Activated CD4-positive, alpha-beta T cell treated with anti-CD3 and anti-CD28 coated beads for 24 hours (primary cell): ENCODE measurements at regions not wholly inside any gene's neighbourhood (a gene's known extent, or its start where the extent isn't known, plus 50 kb on each side); places are given as distances from the start of the nearest gene placed in this dataset.
"Not testable (repeated sequence)": the region's sequence is repeated elsewhere in the genome, so short reads cannot be mapped to it uniquely, and the experiment has no call there.

Source experiments
- DNase-seq, 2 donors: peaks; one replicate each; pipeline ENCODE4 v3.0.0-alpha.2; 2020; ENCODE audit warnings: low read depth in 2 of 2

DNA sequence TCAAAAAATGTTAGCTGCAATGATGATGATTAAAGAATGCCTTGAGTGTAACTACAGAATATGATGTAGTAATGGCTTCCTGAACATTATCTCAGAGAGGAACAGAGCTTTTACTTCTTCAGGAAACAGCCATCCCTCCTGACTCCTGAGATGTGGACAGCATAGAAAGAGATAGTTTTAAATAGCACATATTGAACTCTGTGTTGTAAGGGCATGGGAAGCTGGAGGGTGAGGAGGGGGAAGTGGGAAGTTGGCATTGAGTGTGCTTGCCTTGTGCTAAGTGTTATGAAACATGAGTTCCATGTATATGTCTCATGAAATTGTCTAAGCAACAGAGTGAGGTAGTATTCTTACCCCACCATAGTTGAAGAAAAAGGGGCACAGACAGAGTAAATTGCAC, 161.5 kb upstream of the SLC28A3 start:
- no peak for DNase-seq

DNA sequence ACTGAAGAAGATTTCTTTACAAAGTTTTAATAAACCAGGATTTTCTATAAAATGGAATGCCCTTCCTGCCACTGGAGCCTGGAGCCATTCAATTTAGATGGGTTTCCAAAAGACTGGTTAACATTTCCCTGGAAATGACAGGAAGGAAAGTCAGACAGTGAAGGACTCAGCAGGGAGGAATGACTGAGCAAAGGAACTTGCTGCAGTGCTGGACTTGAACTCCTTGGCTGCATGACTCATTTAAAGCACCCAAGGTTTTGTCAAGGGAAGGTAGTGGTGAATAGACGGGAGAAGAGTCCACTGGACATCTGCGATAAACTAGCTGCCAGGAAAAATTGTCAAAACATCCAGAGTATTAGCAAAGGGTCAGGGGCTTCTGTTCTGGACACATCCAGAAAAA, 163.8 kb upstream of the SLC28A3 start:
- no peak for DNase-seq

DNA sequence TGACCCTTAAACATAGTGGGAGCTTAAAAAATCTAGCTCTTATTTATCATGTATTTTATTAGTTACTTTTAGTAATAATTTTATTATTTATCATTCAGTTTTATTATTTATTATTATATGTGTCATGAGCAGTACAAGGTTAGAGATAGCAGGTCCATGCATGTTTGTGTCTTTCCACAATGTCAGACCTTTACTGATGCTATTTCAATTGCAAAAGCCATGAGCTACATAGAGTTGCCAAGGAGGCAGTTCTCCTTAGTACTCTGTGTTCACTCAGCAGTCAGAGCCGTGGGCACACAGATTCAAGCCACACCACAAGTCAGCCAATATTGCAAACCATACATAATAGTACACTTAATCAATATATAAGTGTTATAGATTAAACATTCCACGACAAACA, 157.9 kb upstream of the NTRK2 start:
- DNase-seq, result no peak

DNA sequence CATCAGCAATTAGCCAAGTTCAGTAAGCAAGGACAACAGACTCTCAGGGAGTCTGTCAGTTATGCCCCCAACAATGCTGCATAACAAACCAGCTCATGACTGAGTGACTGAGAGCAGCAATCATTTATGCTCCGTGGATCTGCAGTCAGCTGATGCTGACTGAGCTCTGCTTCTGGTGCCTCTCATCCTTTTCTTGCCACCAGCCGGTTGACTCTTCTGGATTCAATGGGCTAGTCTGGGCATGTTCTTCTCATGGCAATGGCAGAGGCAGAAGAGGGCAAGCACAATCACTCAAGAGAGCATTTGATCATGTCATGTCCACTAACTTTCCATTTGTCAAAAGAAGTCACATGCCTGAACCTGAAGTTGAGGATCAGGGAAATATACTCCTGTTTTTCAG, 157.0 kb upstream of the NTRK2 start:
- DNase-seq, result no peak

DNA sequence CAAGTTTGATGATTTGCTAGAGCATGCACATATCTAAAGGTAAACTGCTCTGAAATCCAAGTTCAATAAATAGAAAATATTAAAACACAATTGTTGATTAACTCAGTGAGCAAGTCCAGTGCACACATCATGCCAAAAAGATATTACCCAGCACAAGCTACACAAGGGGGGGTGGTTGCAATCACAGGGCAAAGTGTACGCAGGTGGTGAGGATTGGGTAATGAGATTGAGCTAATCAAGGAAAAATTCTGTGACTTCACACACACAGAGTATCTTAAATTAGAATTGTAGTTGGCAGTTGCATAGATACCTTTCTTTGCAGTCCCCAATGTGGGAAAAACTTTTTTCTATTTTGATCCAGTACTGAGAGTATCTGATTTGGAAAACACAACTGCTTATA, 156.1 kb upstream of the NTRK2 start:
- no peak for DNase-seq

DNA sequence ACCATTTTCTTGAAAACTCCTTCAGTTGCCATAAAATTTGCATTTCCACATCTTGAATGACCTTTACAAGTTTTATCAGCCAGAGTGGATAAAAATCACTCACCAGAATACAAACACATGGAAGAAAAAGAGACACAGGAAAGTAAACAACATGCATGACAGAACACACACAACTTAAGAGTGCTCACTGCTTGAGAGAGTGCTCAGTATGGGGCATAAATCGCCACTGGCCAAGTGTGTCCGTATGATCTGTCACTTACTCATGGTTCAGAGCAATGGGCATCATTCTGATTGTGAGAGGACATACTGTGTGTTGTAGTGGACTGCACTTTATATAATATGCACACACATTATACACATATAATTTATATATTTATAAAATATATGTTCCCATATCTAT, 155.6 kb upstream of the NTRK2 start:
- no peak for DNase-seq

DNA sequence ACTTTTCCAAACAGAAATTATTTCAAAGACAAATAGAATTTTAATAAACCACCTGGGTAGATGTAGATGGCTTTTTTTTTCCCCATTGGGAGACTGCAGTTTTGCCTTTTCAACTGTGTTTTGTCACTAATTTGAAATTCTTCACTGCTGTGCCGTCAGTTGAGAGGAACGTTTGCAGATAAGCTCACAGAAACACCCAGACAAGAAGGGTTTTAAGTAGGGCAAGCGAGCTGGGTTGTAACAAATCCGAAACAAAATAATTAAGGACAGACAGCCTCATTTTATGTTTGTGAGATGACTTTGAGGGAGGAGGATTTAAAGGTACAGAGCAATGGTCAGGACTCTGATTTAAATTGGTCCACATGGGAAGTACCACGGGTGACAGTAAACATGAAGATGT, 155.1 kb upstream of the NTRK2 start:
- no peak for DNase-seq

DNA sequence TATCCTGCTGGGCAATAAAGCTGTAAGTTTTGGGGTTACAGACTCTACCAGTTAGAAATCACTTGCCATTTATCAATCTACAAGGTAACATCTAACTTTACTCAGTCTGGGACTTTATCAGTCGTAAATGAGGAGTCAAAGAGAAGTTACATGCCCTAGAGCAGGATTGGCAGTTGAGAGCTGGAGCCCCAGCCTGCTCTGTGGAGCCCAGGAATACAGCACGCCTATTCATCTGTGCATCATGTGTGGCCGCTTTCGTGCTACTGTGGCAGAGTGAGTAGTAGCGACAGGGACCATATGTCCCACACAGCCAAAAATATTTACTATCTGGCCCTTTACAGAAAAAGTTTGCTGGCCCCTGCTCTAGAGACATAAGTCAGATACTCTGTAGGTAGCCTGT, 152.5 kb upstream of the NTRK2 start:
- no peak for DNase-seq

DNA sequence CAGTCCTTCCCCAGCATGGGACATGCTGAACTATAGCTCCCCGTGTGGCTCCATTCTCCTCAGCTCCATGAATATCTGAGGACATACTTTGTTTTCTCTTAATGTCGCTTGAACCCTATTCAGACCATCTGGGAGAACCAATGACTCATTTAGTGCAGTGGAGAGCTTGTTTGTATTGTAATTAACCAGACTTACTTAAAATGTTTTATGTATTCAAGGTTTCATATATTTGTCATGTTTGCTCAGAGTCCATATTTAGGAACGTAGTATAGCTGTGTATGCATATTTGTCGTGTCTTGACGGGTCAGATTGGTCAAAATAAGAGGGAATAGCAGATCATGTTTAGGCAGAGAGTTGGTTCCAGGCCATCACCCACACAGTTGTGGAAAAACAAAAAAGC, 150.1 kb upstream of the NTRK2 start:
- no peak for DNase-seq

DNA sequence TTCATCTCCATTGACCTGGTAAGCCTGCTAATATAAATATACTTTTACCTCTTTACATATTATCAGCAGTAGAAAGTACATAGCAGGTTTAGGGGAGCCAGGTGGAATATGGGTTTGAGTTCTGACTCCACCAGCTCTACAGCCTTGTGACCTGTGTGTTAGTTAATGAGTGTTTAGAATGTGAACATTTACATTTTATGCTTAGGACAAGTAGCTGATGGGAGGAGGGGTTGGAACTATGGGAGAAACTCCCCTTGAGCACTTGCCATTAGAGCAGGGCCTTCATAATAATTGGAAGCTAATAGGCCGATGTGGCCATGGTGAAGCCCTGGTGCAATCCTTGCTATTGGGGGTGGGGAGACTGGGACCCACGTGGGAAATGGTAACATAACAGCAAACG, 148.3 kb upstream of the NTRK2 start:
- DNase-seq, result no peak

DNA sequence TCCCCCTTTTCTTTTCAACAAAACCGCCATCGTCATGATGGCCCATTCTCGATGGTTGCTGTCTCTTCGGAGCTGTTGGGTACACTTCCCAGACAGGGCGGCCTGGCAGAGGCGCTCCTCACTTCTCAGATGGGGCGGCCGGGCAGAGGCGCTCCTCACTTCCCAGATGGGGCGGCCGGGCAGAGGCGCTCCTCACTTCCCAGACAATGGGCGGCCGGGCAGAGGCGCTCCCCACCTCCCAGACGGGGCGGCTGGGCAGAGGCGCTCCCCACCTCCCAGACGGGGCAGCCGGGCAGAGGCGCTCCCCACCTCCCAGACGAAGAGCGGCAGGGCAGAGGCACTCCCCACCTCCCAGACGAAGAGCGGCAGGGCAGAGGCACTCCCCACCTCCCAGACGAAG, 143.3 kb upstream of the NTRK2 start:
- DNase-seq, result not testable (repeated sequence)

DNA sequence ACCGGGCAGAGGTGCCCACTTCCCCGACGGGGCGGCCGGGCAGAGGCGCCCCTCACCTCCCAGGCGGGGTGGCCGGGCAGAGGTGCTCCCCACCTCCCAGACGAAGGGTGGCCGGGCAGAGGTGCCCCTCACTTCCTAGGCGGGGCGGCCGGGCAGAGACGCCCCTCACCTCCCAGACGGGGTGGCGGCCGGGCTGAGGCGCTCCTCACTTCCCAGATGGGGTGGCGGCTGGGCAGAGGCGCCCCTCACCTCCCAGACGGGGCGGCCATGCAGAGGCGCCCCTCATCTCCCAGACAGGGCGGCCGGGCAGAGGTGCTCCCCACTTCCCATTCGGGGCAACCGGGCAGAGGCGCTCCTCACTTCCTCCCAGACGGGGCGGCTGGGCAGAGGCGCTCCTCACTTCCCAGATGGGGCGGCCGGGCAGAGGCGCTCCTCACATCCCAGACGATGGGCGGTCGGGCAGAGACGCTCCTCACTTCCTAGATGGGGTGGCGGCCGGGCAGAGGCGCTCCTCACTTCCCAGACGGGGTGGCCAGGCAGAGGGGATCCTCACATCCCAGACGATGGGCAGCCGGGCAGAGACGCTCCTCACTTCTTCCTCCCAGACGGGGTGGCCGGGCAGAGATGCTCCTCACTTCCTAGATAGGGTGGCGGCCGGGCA, 142.3 kb upstream of the NTRK2 start:
- not testable (repeated sequence) for DNase-seq

DNA sequence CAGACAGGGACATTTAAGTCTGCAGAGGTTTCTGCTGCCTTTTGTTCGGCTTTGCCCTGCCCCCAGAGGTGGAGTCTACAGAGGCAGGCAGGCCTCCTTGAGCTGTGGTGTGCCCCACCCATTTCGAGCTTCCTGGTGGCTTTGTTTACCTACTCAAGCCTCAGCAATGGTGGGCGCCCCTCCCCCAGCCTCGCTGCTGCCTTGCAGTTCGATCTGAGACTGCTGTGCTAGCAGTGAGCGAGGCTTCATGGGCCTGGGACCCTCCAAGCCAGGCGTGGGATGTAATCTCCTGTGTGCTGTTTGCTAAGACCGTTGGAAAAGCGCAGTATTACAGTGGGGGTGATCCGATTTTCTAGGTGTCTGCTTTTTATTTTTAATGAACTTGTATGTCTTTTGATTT, 133.6 kb upstream of the NTRK2 start:
- not testable (repeated sequence) for DNase-seq

DNA sequence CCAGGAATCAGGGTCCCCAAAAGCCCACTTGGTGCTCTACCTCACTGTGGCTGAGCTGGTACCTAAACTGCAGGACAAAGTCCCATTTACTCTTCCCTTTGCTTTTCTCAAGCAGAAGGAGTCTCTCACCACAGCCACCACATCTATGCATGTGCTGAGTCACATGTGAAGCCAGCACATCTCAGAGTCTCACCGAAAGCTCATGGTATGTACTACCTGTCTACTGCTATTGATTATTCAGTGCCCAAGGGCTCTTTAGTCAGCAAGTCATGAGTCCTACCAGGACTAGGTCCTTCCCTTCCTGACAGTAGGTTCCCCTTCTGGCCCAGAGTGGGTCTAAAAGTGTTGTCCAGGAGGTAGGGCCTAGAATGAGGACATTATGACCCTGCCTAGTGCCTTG, 130.7 kb upstream of the NTRK2 start:
- no peak for DNase-seq

DNA sequence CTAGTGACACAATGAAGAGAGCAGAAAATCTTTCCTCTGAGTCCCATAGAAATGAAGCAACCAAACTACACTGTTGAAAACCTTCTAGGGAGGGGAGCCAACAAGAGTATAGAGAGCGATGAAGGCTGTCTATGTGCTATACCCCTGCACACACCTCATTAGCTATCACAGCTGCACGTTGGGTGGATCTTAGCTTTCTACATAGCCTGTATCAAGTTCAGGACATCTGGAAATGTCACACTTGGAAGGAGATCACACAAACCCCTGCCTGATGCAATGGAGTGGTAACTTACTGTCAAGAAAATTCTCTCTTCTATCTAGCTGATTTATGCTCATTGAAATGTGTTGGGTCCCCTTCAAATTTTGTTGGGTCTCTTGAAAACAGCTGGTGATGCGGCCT, 127.0 kb upstream of the NTRK2 start:
- no peak for DNase-seq

DNA sequence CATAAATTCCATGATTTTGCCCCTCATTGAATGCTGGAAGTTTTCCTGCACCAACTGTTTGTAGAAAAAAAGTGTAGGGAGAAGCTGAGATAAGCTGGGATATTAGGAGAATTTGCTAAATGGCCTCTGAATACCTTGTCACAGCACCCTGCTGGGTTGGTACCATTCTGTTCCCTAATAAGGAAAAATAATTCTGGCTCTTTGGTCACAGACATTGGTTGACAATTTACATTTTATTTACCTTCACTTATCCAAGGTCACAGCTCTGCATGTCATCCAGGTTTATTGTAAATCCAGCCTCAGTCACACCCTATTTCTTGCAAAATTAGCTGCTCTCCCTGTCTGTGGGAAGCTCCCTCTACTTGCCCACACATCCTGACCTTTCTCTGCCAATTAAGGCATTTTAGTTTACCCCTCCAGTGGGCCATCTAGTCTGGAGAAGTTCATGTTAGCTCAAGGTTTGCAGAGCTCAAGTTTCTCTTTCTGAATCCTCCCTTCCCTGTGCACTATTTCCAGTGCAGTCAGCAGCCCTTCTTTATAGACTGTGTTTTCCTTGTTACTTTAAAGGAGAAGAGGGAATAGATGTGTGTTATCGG, 115.4 kb upstream of the NTRK2 start:
- no peak for DNase-seq

DNA sequence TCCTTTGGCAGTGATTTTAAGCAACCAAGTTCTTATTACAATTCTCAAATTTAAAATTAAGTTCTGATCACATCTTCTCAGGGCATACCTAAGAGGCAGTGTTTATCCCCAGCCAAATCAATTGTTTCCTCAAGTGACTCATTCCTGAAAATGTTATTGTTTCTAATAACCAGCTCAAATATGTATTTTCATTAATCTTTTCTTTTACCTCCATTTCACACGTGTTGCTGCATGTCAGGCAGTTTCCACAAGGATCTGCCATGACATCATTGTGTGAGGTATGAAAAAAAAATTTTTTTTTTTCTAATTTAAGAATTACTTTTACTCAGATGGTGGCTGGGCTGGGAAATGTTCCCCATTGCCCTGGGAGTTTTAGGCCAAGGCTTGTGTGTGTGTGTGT, 113.0 kb upstream of the NTRK2 start:
- DNase-seq, result no peak

DNA sequence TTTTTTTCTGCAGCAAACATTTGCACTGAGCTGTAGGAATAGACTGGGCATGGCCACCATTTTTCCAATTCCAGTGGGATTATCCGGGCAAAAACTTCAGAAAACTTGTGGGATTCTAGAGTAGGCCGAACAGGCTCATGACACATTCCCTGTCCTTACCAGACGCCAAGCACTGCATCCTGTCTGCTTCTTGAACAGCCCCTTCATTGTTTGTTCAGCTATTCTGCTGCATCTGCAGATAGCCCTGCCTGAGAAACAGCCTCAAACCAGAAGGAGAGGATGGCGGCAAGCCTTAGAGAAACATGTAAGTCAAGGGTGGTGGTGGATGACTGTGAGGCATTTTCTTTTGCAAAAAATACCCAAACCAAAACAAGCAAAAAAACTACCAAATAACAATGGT, 111.8 kb upstream of the NTRK2 start:
- no peak for DNase-seq

DNA sequence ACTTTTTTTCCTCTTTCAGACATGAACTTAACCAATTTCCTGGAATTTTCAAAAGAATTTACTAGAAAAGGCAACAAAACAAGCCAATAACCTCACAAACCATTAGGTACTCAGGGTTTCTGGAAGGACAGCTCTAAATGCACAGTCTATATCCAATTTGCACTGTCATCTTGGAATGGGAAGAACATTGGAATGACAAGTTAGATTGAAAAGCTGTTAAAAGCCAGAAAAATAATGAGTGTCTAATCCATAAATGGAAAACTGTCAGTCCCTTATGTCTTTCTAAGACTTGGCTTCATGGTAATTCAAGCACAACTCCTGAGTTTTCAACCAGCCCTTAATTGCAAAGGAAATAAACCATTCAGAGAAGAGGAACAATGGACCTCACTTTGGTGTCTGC, 105.8 kb upstream of the NTRK2 start:
- no peak for DNase-seq

DNA sequence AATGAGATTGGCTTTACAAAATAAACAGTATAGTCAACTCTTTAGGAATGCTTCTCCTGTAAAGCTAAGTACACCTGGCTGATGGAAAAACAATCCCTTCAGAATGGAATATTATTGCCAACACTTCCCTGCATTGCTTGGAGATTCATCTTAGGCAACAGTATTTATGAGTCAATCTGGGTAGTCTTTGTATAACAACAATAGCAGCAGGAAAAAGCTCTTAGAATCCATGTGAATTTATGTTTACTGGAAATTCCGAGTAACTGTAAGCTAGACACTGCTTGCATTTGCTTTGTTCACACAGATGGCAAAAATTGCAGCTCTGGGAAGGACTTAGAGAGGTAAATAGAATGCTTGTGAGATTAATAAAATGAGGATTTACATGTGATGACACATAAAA, 101.7 kb upstream of the NTRK2 start:
- DNase-seq, result no peak

DNA sequence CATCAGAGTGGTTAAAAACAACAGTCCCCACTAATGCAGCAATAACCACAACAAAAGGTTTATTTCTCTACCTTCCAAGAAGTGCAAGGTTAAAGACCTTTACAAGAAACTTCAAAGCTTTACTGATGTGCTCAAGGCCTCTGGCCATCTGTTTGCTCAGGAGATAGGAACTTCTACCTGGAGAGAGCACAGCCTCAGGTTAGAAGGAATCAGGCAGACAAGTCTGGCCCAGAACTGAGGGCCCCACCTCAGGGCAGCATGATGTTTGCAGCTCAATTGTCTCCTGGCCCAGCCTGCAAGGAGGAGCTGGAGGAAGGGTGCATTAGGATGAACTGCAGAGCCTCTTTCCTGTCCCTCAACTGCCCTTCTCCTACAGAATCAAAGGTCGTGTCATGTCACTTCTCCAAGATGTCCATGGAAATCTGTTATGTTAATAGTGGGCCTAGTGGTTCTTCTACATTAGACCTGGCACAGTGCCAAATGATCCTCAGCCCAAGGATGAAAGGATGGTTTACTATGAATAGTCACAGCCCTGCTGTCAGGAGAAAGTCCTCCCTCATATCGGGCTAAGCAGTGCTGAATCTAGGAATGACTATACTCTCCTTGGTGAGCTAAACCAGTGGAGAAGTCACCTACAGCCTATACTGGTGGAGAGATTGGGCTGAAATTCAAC, 98.9 kb upstream of the NTRK2 start:
- DNase-seq, result no peak

DNA sequence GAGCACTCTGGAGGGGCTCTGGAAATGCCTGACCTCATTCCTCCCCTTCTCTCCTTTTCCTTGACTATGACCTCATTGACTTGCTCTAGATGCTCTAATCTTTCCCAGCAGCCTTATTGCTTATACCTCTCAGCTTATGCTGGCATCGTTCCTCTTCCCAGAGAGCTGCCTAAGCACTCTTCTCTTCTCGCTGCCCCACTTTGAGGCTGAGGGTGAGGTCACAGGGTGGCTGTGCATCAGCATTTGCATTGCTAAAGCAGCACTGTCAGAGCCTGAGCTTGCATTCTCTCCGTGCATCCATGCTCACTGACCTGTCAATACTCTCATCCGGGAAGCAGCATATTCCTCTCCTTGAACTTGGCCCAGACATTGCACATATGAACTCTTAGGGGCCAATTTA, 96.4 kb upstream of the NTRK2 start:
- DNase-seq, result no peak

DNA sequence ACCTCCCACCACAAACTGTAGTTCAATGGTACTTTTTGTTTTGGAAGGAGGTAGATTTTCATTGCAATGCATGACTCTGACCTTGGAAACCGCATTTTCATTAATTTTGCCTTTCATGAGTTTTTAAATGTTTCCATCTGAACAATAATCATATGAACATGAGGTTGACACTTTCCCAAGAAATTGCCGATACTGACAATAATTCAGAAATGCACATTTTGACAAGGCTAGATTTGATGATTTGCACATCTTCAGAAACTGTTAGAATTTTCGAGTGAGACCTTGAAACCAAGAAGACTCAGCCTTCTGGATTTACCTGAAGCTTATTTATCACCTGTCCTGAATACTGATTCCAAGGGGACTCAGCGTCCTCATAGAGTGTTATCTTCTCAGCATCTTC, 93.8 kb upstream of the NTRK2 start:
- DNase-seq, result no peak

DNA sequence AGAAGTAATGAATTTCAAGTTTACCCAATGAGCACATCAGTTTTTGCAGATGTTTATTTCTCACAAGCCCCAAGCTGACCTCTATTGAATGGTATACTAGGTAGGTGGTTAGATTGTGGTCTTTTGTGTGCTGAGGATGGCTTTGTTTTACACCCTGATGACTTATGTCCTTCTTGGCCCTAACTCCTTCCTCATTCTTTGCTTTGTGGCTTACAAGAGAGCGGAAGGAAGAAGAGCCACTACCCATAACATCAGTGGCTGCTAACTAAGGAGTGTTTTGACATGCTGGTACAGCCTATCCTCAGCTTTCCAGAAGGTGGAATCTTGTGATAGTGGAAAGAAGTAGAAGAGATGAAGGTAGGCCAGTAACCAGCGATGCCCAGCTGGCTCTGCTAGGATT, 85.7 kb upstream of the NTRK2 start:
- no peak for DNase-seq
